B cell (primary cell): ENCODE measurements at regions not wholly inside any gene's neighbourhood (a gene's known extent, or its start where the extent isn't known, plus 50 kb on each side); places are given as distances from the start of the nearest gene placed in this dataset.

Source experiments
- CTCF ChIP-seq: fragments of 200-600 bp; IDR thresholded peaks from one replicate; pipeline ENCODE4 v1.8.0; 2022; ENCODE audit warnings: antibody characterized with exemption, mild to moderate bottlenecking
- EZH2 ChIP-seq: IDR thresholded peaks from 2 replicates; pipeline ENCODE4 v1.6.1; 2012; ENCODE audit warnings: borderline replicate concordance, low read depth, mild to moderate bottlenecking, moderate library complexity, low read length; ENCODE audit not compliant: insufficient read depth, poor library complexity, severe bottlenecking

GRCh38 chr18:39835303-39836030 lies 2119.6 kb upstream of the PIK3C3 start:
- TF ChIP-seq CTCF (no peak), EZH2 (no peak)
